ENCODE measurements at regions not wholly inside any gene's neighbourhood (a gene's known extent, or its start where the extent isn't known, plus 50 kb on each side); places are given as distances from the start of the nearest gene placed in this dataset.

GRCh38 chrX:45972636-45973035 lies 572.6 kb downstream of the ZNF674 start:
- TF ChIP-seq, protein P1, sequence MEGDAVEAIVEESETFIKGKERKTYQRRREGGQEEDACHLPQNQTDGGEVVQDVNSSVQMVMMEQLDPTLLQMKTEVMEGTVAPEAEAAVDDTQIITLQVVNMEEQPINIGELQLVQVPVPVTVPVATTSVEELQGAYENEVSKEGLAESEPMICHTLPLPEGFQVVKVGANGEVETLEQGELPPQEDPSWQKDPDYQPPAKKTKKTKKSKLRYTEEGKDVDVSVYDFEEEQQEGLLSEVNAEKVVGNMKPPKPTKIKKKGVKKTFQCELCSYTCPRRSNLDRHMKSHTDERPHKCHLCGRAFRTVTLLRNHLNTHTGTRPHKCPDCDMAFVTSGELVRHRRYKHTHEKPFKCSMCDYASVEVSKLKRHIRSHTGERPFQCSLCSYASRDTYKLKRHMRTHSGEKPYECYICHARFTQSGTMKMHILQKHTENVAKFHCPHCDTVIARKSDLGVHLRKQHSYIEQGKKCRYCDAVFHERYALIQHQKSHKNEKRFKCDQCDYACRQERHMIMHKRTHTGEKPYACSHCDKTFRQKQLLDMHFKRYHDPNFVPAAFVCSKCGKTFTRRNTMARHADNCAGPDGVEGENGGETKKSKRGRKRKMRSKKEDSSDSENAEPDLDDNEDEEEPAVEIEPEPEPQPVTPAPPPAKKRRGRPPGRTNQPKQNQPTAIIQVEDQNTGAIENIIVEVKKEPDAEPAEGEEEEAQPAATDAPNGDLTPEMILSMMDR (IDR thresholded peaks at IDR 0.05), result no peak
- Mint-ChIP-seq H3K9me3 (ENCODE audit: unreplicated experiment) (peaks cover 14% of the 10 kb centered on the region), H3K4me1 (ENCODE audit: unreplicated experiment) (no peaks in the 10 kb centered on the region), H3K4me3 (ENCODE audit: unreplicated experiment) (no peak overlapping the region), H3K27ac (ENCODE audit: unreplicated experiment) (no peak overlapping the region), H3K36me3 (ENCODE audit: unreplicated experiment) (no peaks in the 10 kb centered on the region), H3K27me3 (ENCODE audit: unreplicated experiment) (peaks cover 5% of the 10 kb centered on the region)
- DNase-seq (ENCODE audit: extremely low spot score, unreplicated experiment), result no peak

- peaks cover 3% of the 10 kb centered on the region for H3K27me3 Mint-ChIP-seq (ENCODE audit: unreplicated experiment)
- no peak overlapping the region for H3K27ac Mint-ChIP-seq (ENCODE audit: unreplicated experiment)
- peaks cover 17% of the 10 kb centered on the region for H3K9me3 Mint-ChIP-seq (ENCODE audit: unreplicated experiment)
- H3K4me1 Mint-ChIP-seq (ENCODE audit: unreplicated experiment), result no peaks in the 10 kb centered on the region
- H3K4me3 Mint-ChIP-seq (ENCODE audit: unreplicated experiment), result no peak overlapping the region
- DNase-seq (ENCODE audit: extremely low spot score, unreplicated experiment), result no peak
- TF ChIP-seq, protein P1 (IDR thresholded peaks at IDR 0.05), result no peak
- no peaks in the 10 kb centered on the region for H3K36me3 Mint-ChIP-seq (ENCODE audit: unreplicated experiment)
Measured at GRCh38 chrX:45959567-45959966, 585.7 kb downstream of the ZNF674 start.

- Mint-ChIP-seq H3K9me3 (ENCODE audit: unreplicated experiment) (peaks cover 4% of the 10 kb centered on the region), H3K27ac (ENCODE audit: unreplicated experiment) (no peak overlapping the region), H3K4me3 (ENCODE audit: unreplicated experiment) (no peak overlapping the region), H3K27me3 (ENCODE audit: unreplicated experiment) (peaks cover 3% of the 10 kb centered on the region), H3K36me3 (ENCODE audit: unreplicated experiment) (no peaks in the 10 kb centered on the region), H3K4me1 (ENCODE audit: unreplicated experiment) (no peaks in the 10 kb centered on the region)
- TF ChIP-seq, protein P1 (IDR thresholded peaks at IDR 0.05), result no peak
- DNase-seq (ENCODE audit: extremely low spot score, unreplicated experiment), result no peak
Measured at GRCh38 chrX:45956191-45956870, 588.9 kb downstream of the ZNF674 start.

DNA sequence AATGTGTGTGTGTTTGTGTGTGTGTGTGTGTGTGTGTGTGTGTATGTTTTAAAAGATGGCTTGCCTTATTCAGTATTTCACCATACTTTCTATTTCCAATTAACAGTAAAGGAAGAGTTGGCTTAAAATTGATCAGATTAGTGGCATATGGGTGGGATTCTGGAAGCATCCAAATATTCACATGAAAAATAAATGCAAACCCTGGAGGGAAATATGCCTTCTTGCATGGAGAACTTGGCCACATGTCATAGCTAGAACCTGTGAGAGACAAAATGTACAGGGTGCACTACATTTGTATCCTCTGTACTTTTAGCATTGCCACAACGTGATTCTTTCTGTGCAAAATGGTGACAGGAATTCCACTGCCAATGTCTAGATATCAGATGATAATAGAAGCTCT lies 589.6 kb downstream of the ZNF674 start:
- no peak overlapping the region for H3K27ac Mint-ChIP-seq (ENCODE audit: unreplicated experiment)
- no peaks in the 10 kb centered on the region for H3K36me3 Mint-ChIP-seq (ENCODE audit: unreplicated experiment)
- no peak for DNase-seq (ENCODE audit: extremely low spot score, unreplicated experiment)
- peaks cover 3% of the 10 kb centered on the region for H3K27me3 Mint-ChIP-seq (ENCODE audit: unreplicated experiment)
- no peak overlapping the region for H3K4me3 Mint-ChIP-seq (ENCODE audit: unreplicated experiment)
- peaks cover 4% of the 10 kb centered on the region for H3K9me3 Mint-ChIP-seq (ENCODE audit: unreplicated experiment)
- no peaks in the 10 kb centered on the region for H3K4me1 Mint-ChIP-seq (ENCODE audit: unreplicated experiment)
- TF ChIP-seq, protein P1 (IDR thresholded peaks at IDR 0.05), result no peak

- H3K27ac Mint-ChIP-seq (ENCODE audit: unreplicated experiment), result no peak overlapping the region
- DNase-seq (ENCODE audit: extremely low spot score, unreplicated experiment), result no peak
- peaks cover 4% of the 10 kb centered on the region for H3K9me3 Mint-ChIP-seq (ENCODE audit: unreplicated experiment)
- TF ChIP-seq, protein P1 (IDR thresholded peaks at IDR 0.05), result no peak
- H3K27me3 Mint-ChIP-seq (ENCODE audit: unreplicated experiment), result peaks cover 3% of the 10 kb centered on the region
- no peak overlapping the region for H3K4me3 Mint-ChIP-seq (ENCODE audit: unreplicated experiment)
- no peaks in the 10 kb centered on the region for H3K4me1 Mint-ChIP-seq (ENCODE audit: unreplicated experiment)
- no peaks in the 10 kb centered on the region for H3K36me3 Mint-ChIP-seq (ENCODE audit: unreplicated experiment)
Measured at GRCh38 chrX:45954026-45954425, 591.2 kb downstream of the ZNF674 start.
